ENCODE measurements at regions not wholly inside any gene's neighbourhood (a gene's known extent, or its start where the extent isn't known, plus 50 kb on each side); places are given as distances from the start of the nearest gene placed in this dataset.

GRCh38 chr22:27179161-27179560 is 521.8 kb downstream of the MIAT start:
- Histone ChIP-seq H3K36me3 (no peaks in the 10 kb centered on the region), H3K4me3 (no peak overlapping the region), H3K4me1 (no peaks in the 10 kb centered on the region), H3K27ac (no peak overlapping the region), H3K9me3 (no peaks in the 10 kb centered on the region), H3K27me3 (no peaks in the 10 kb centered on the region)
- DNase-seq (ENCODE audit: low spot score in 2 of 2): no peak
- intact Hi-C loops (cut with DNase I): no loop called here
- TF ChIP-seq CTCF (IDR thresholded peaks at IDR 0.05): no peak

- H3K4me1 ChIP-seq: no peaks in the 10 kb centered on the region
Measured at GRCh38 chr22:27181537-27181936, 524.1 kb downstream of the MIAT start.

GRCh38 chr22:27183474-27183873 is 526.1 kb downstream of the MIAT start:
- no peaks in the 10 kb centered on the region for H3K4me1 ChIP-seq
- intact Hi-C loops (cut with DNase I): no loop called here
- H3K4me3 ChIP-seq: no peak overlapping the region
- H3K27ac ChIP-seq: no peak overlapping the region
- no peaks in the 10 kb centered on the region for H3K9me3 ChIP-seq
- DNase-seq (ENCODE audit: low spot score in 2 of 2): peak in 1 of 2 donors; percentile 15
- TF ChIP-seq CTCF (IDR thresholded peaks at IDR 0.05): no peak
- no peaks in the 10 kb centered on the region for H3K36me3 ChIP-seq
- H3K27me3 ChIP-seq: no peaks in the 10 kb centered on the region

More at GRCh38 chr22:27181537-27181936, 524.1 kb downstream of the MIAT start:
- no peaks in the 10 kb centered on the region for H3K9me3 ChIP-seq
- no peaks in the 10 kb centered on the region for H3K27me3 ChIP-seq
- intact Hi-C loops (cut with DNase I): no loop called here
- TF ChIP-seq CTCF (IDR thresholded peaks at IDR 0.05): no peak
- no peak overlapping the region for H3K4me3 ChIP-seq
- DNase-seq (ENCODE audit: low spot score in 2 of 2): no peak
- no peak overlapping the region for H3K27ac ChIP-seq
- H3K36me3 ChIP-seq: no peaks in the 10 kb centered on the region

GRCh38 chr22:27185099-27185709 is 527.8 kb downstream of the MIAT start:
- Histone ChIP-seq H3K4me3 (no peak overlapping the region), H3K36me3 (no peaks in the 10 kb centered on the region)
- no peak for TF ChIP-seq CTCF (IDR thresholded peaks at IDR 0.05)

GRCh38 chr22:27185760-27186302 is 528.4 kb downstream of the MIAT start:
- H3K27me3 ChIP-seq: no peaks in the 10 kb centered on the region
- no peak for TF ChIP-seq CTCF (IDR thresholded peaks at IDR 0.05)
- no peak for DNase-seq (ENCODE audit: low spot score in 2 of 2)
- H3K36me3 ChIP-seq: no peaks in the 10 kb centered on the region
- no peaks in the 10 kb centered on the region for H3K4me1 ChIP-seq
- H3K9me3 ChIP-seq: no peaks in the 10 kb centered on the region
- no peak overlapping the region for H3K27ac ChIP-seq
- intact Hi-C loops (cut with DNase I): no loop called here
- no peak overlapping the region for H3K4me3 ChIP-seq

More at GRCh38 chr22:27185099-27185709, 527.8 kb downstream of the MIAT start:
- no peaks in the 10 kb centered on the region for H3K9me3 ChIP-seq
- H3K27me3 ChIP-seq: no peaks in the 10 kb centered on the region
- H3K27ac ChIP-seq: no peak overlapping the region
- H3K4me1 ChIP-seq: no peaks in the 10 kb centered on the region
- intact Hi-C loops (cut with DNase I): no loop called here
- no peak for DNase-seq (ENCODE audit: low spot score in 2 of 2)
